Activated naive CD8-positive, alpha-beta T cell treated with anti-CD3 and anti-CD28 coated beads, Interleukin-2, amount 10 ng/mL, durations not matched to agents 7 days and 5 days (primary cell): ENCODE measurements at regions not wholly inside any gene's neighbourhood (a gene's known extent, or its start where the extent isn't known, plus 50 kb on each side); places are given as distances from the start of the nearest gene placed in this dataset.
"Not testable (repeated sequence)": the region's sequence is repeated elsewhere in the genome, so short reads cannot be mapped to it uniquely, and the experiment has no call there.

ENCODE experiments used
- ATAC-seq: fragments of 150-1000 bp; cut with Tn5 transposase; one replicate; pipeline ENCODE4 v1.10.0; 2021; ENCODE audit warnings: low read depth, moderate library complexity
- POLR2A ChIA-PET: fragments of 350-600 bp; sonication (Branson Sonifier 250); formaldehyde crosslinking; loops from one replicate; lab custom pipeline; 2021; ENCODE audit warnings: antibody characterized with exemption; lab: Charles Lee
- DNase-seq: peaks from one replicate; pipeline ENCODE4 v3.0.0; 2021
- H3K27ac Mint-ChIP-seq: one replicate; pipeline ENCODE4 v1.8.0; 2022; ENCODE audit warnings: mild to moderate bottlenecking, mixed read lengths
- H3K27me3 Mint-ChIP-seq: one replicate; pipeline ENCODE4 v1.8.0; 2022; ENCODE audit warnings: mild to moderate bottlenecking, moderate library complexity, mixed read lengths
- H3K36me3 Mint-ChIP-seq: one replicate; pipeline ENCODE4 v1.8.0; 2021; ENCODE audit warnings: mild to moderate bottlenecking, mixed read lengths
- H3K4me1 Mint-ChIP-seq: one replicate; pipeline ENCODE4 v1.8.0; 2021; ENCODE audit warnings: mixed read lengths
- H3K4me3 Mint-ChIP-seq: one replicate; pipeline ENCODE4 v1.8.0; 2022; ENCODE audit warnings: mild to moderate bottlenecking, moderate library complexity, mixed read lengths
- H3K9me3 Mint-ChIP-seq: one replicate; pipeline ENCODE4 v1.8.0; 2021; ENCODE audit warnings: mixed read lengths

GRCh38 chr1:238624776-238625175 is 734.1 kb upstream of the ZP4 start:
- Mint-ChIP-seq H3K4me1 (no peaks in the 10 kb centered on the region), H3K36me3 (no peaks in the 10 kb centered on the region), H3K27me3 (no peaks in the 10 kb centered on the region), H3K4me3 (no peak overlapping the region), H3K27ac (no peak overlapping the region), H3K9me3 (peaks cover 1% of the 10 kb centered on the region)
- POLR2A ChIA-PET: no interaction called here
- DNase-seq: no peak
- no peak for ATAC-seq

- Mint-ChIP-seq H3K4me3 (no peak overlapping the region), H3K4me1 (no peaks in the 10 kb centered on the region), H3K27me3 (no peaks in the 10 kb centered on the region), H3K27ac (no peak overlapping the region), H3K9me3 (peaks cover 1% of the 10 kb centered on the region), H3K36me3 (no peaks in the 10 kb centered on the region)
- DNase-seq (no peak), ATAC-seq (no peak)
- POLR2A ChIA-PET: no interaction called here
These were observed 730.7 kb upstream of the ZP4 start for GRCh38 chr1:238621405-238621804.

GRCh38 chr1:238619652-238620051 is 728.9 kb upstream of the ZP4 start:
- ATAC-seq: no peak
- Mint-ChIP-seq H3K9me3 (peaks cover 1% of the 10 kb centered on the region), H3K27me3 (no peaks in the 10 kb centered on the region), H3K27ac (no peak overlapping the region), H3K4me1 (no peaks in the 10 kb centered on the region), H3K4me3 (no peak overlapping the region), H3K36me3 (no peaks in the 10 kb centered on the region)
- DNase-seq: no peak
- POLR2A ChIA-PET: no interaction called here

- Mint-ChIP-seq H3K27me3 (no peaks in the 10 kb centered on the region), H3K4me1 (no peaks in the 10 kb centered on the region), H3K9me3 (peaks cover 7% of the 10 kb centered on the region), H3K4me3 (no peak overlapping the region), H3K27ac (no peak overlapping the region), H3K36me3 (no peaks in the 10 kb centered on the region)
- no peak for ATAC-seq
- no peak for DNase-seq
- POLR2A ChIA-PET: no interaction called here
These were observed 720.7 kb upstream of the ZP4 start for GRCh38 chr1:238611406-238611805.

- H3K27ac Mint-ChIP-seq: no peak overlapping the region
- POLR2A ChIA-PET: no interaction called here
- H3K36me3 Mint-ChIP-seq: no peaks in the 10 kb centered on the region
- ATAC-seq (no peak), DNase-seq (no peak)
- H3K4me1 Mint-ChIP-seq: no peaks in the 10 kb centered on the region
- peaks cover 7% of the 10 kb centered on the region for H3K9me3 Mint-ChIP-seq
- no peak overlapping the region for H3K4me3 Mint-ChIP-seq
- no peaks in the 10 kb centered on the region for H3K27me3 Mint-ChIP-seq
These were observed 717.4 kb upstream of the ZP4 start for GRCh38 chr1:238608144-238608543.

GRCh38 chr1:238606896-238607295 is 716.2 kb upstream of the ZP4 start:
- POLR2A ChIA-PET: no interaction called here
- DNase-seq (no peak), ATAC-seq (no peak)
- H3K27me3 Mint-ChIP-seq: no peaks in the 10 kb centered on the region
- H3K4me3 Mint-ChIP-seq: no peak overlapping the region
- no peaks in the 10 kb centered on the region for H3K4me1 Mint-ChIP-seq
- H3K9me3 Mint-ChIP-seq: peaks cover 5% of the 10 kb centered on the region
- no peaks in the 10 kb centered on the region for H3K36me3 Mint-ChIP-seq
- no peak overlapping the region for H3K27ac Mint-ChIP-seq

- ATAC-seq (no peak), DNase-seq (no peak)
- no peak overlapping the region for H3K27ac Mint-ChIP-seq
- H3K4me3 Mint-ChIP-seq: no peak overlapping the region
- H3K4me1 Mint-ChIP-seq: no peaks in the 10 kb centered on the region
- H3K36me3 Mint-ChIP-seq: no peaks in the 10 kb centered on the region
- no peaks in the 10 kb centered on the region for H3K27me3 Mint-ChIP-seq
- POLR2A ChIA-PET: no interaction called here
- peaks cover 5% of the 10 kb centered on the region for H3K9me3 Mint-ChIP-seq
These were observed 715.7 kb upstream of the ZP4 start for GRCh38 chr1:238606457-238606856.

- Mint-ChIP-seq H3K27me3 (no peaks in the 10 kb centered on the region), H3K36me3 (no peaks in the 10 kb centered on the region), H3K27ac (no peak overlapping the region), H3K4me3 (no peak overlapping the region), H3K4me1 (no peaks in the 10 kb centered on the region), H3K9me3 (peaks cover 1% of the 10 kb centered on the region)
- ATAC-seq: no peak
- no peak for DNase-seq
- POLR2A ChIA-PET: no interaction called here
These were observed 713.6 kb upstream of the ZP4 start for GRCh38 chr1:238604357-238604756.

- H3K4me1 Mint-ChIP-seq, H3K27ac Mint-ChIP-seq, DNase-seq, H3K4me3 Mint-ChIP-seq, ATAC-seq, H3K27me3 Mint-ChIP-seq, H3K9me3 Mint-ChIP-seq, H3K36me3 Mint-ChIP-seq, POLR2A ChIA-PET: not testable (repeated sequence)
These were observed 710.9 kb upstream of the ZP4 start for GRCh38 chr1:238601604-238602003.

GRCh38 chr1:238596703-238597102 is 706.0 kb upstream of the ZP4 start:
- Mint-ChIP-seq H3K4me1 (no peaks in the 10 kb centered on the region), H3K27ac (no peak overlapping the region), H3K27me3 (no peaks in the 10 kb centered on the region), H3K36me3 (no peaks in the 10 kb centered on the region), H3K4me3 (no peak overlapping the region), H3K9me3 (no peaks in the 10 kb centered on the region)
- POLR2A ChIA-PET: no interaction called here
- ATAC-seq: no peak
- DNase-seq: no peak

GRCh38 chr1:238592621-238593020 is 701.9 kb upstream of the ZP4 start:
- Mint-ChIP-seq H3K9me3 (peaks cover 4% of the 10 kb centered on the region), H3K4me1 (no peaks in the 10 kb centered on the region), H3K4me3 (no peak overlapping the region), H3K36me3 (no peaks in the 10 kb centered on the region), H3K27me3 (no peaks in the 10 kb centered on the region), H3K27ac (no peak overlapping the region)
- no peak for DNase-seq
- POLR2A ChIA-PET: no interaction called here
- no peak for ATAC-seq

GRCh38 chr1:238589843-238590435 is 699.2 kb upstream of the ZP4 start:
- Mint-ChIP-seq H3K9me3 (peaks cover 4% of the 10 kb centered on the region), H3K36me3 (no peaks in the 10 kb centered on the region), H3K27ac (no peak overlapping the region), H3K4me3 (no peak overlapping the region), H3K4me1 (no peaks in the 10 kb centered on the region), H3K27me3 (no peaks in the 10 kb centered on the region)
- ATAC-seq: no peak
- DNase-seq: no peak
- POLR2A ChIA-PET: no interaction called here

GRCh38 chr1:238582816-238583215 is 692.1 kb upstream of the ZP4 start:
- H3K9me3 Mint-ChIP-seq: no peaks in the 10 kb centered on the region
- H3K4me1 Mint-ChIP-seq: no peaks in the 10 kb centered on the region

GRCh38 chr1:238581332-238581731 is 690.6 kb upstream of the ZP4 start:
- no peak overlapping the region for H3K27ac Mint-ChIP-seq
- no peaks in the 10 kb centered on the region for H3K4me1 Mint-ChIP-seq
- no peak overlapping the region for H3K4me3 Mint-ChIP-seq
- no peaks in the 10 kb centered on the region for H3K36me3 Mint-ChIP-seq
- H3K9me3 Mint-ChIP-seq: no peaks in the 10 kb centered on the region
- POLR2A ChIA-PET: no interaction called here
- DNase-seq (no peak), ATAC-seq (no peak)
- no peaks in the 10 kb centered on the region for H3K27me3 Mint-ChIP-seq

More at GRCh38 chr1:238582816-238583215, 692.1 kb upstream of the ZP4 start:
- ATAC-seq (no peak), DNase-seq (no peak)
- Mint-ChIP-seq H3K27ac (no peak overlapping the region), H3K36me3 (no peaks in the 10 kb centered on the region), H3K27me3 (no peaks in the 10 kb centered on the region), H3K4me3 (no peak overlapping the region)
- POLR2A ChIA-PET: no interaction called here

- peaks cover 8% of the 10 kb centered on the region for H3K9me3 Mint-ChIP-seq
- no peak overlapping the region for H3K27ac Mint-ChIP-seq
- H3K27me3 Mint-ChIP-seq: no peaks in the 10 kb centered on the region
- no peaks in the 10 kb centered on the region for H3K4me1 Mint-ChIP-seq
- no peaks in the 10 kb centered on the region for H3K36me3 Mint-ChIP-seq
- DNase-seq (no peak), ATAC-seq (no peak)
- POLR2A ChIA-PET: no interaction called here
- no peak overlapping the region for H3K4me3 Mint-ChIP-seq
These were observed 678.0 kb upstream of the ZP4 start for GRCh38 chr1:238568735-238569134.
